ENCODE measurements at regions not wholly inside any gene's neighbourhood (a gene's known extent, or its start where the extent isn't known, plus 50 kb on each side); places are given as distances from the start of the nearest gene placed in this dataset.
"Not testable (repeated sequence)": the region's sequence is repeated elsewhere in the genome, so short reads cannot be mapped to it uniquely, and the experiment has no call there.

GRCh38 chr13:85551012-85551411 lies 248.2 kb downstream of the SLITRK6 start:
- no peak for DNase-seq (ENCODE audit: low read depth in 1 of 2, low spot score in 1 of 2)
- no peak for TF ChIP-seq CTCF (IDR thresholded peaks at IDR 0.05; ENCODE audit: insufficient read depth, low read length)
- TF ChIP-seq SPI1 (IDR thresholded peaks at IDR 0.05; ENCODE audit: borderline replicate concordance, low read depth) = no peak
- no peak for TF ChIP-seq REST (IDR thresholded peaks at IDR 0.05; ENCODE audit: insufficient replicate concordance, low read depth)
- no peak for TF ChIP-seq GABPA (IDR thresholded peaks at IDR 0.05; ENCODE audit: low read depth)
- no peak for TF ChIP-seq POLR2AphosphoS5 (IDR thresholded peaks at IDR 0.05; ENCODE audit: low read depth)

DNA sequence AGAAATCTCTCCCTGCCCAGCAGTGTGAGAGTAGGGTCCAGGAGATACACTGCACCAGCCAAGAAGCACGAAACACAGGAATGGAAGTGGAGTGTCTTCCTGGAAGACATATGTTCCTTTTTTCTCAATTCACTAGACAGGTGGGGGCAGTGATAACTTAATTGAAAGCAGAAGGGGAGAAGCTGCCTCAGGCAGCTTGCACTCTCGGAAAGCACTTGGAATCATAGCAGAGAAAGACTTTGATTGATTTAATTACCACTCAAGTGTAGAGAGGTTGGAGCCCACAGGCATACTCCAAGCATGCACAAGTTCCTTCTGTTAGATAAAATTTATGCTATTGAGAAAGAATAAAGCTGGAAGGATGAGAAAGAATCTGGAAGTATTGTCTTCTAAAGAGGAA lies 249.4 kb downstream of the SLITRK6 start:
- no peak overlapping the region for H3K27ac ChIP-seq (replicated peaks)
- H3K4me3 ChIP-seq (replicated peaks; ENCODE audit: insufficient read depth, low read length) = no peak overlapping the region
- no peak for DNase-seq (ENCODE audit: low read depth in 1 of 2, low spot score in 1 of 2)
- no peaks in the 10 kb centered on the region for H3K27me3 ChIP-seq (ENCODE audit: insufficient read depth, poor library complexity, severe bottlenecking)
- TF ChIP-seq REST (IDR thresholded peaks at IDR 0.05; ENCODE audit: insufficient replicate concordance, low read depth) (no peak), GABPA (IDR thresholded peaks at IDR 0.05; ENCODE audit: low read depth) (no peak)

More at GRCh38 chr13:85551012-85551411, 248.2 kb downstream of the SLITRK6 start:
- Histone ChIP-seq H3K27me3 (ENCODE audit: insufficient read depth, poor library complexity, severe bottlenecking) (no peaks in the 10 kb centered on the region), H3K27ac (replicated peaks) (no peak overlapping the region), H3K4me3 (replicated peaks; ENCODE audit: insufficient read depth, low read length) (no peak overlapping the region)

DNA sequence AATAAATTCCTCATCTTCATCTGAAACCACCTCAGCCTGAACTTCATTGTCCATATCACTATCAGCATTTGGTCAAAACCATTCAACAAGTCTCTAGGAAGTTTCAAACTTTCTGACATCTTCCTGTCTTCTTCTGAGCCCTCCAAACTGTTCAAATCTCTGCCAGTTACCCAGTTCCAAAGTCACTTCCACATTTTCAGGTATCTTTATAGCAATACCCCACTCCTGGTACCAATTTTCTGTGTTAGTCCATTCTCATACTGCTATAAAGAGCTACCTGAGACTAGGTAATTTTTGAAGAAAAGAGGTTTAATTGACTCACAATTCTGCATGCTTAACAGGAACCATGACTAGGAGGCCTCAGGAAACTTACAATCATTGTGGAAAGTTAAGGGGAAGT lies 250.4 kb downstream of the SLITRK6 start:
- not testable (repeated sequence) for H3K4me3 ChIP-seq (replicated peaks; ENCODE audit: insufficient read depth, low read length); H3K27ac ChIP-seq (replicated peaks); DNase-seq (ENCODE audit: low read depth in 1 of 2, low spot score in 1 of 2); H3K27me3 ChIP-seq (ENCODE audit: insufficient read depth, poor library complexity, severe bottlenecking)

DNA sequence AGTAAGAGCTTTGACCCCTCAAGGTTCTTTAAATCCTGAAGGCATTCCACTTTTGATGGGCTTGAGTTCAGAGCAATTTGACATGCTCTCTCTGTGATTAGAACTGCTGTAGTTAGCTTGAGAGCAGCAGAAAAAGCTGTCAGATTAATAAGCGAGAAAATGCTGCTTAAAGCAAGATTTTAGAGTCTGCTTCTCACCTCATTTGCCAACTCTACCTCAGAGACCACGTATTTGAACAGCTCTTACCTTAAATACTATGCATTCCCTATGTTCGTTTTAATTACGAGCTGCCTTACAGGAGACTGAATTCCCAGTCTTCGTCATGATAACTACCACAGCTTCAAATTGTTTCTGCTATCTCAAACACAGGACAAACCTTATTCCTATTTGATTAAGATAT lies 253.4 kb downstream of the SLITRK6 start:
- Histone ChIP-seq H3K27ac (replicated peaks) (no peak overlapping the region), H3K27me3 (ENCODE audit: insufficient read depth, poor library complexity, severe bottlenecking) (no peaks in the 10 kb centered on the region), H3K4me3 (replicated peaks; ENCODE audit: insufficient read depth, low read length) (no peak overlapping the region)
- DNase-seq (ENCODE audit: low read depth in 1 of 2, low spot score in 1 of 2) = no peak
- no peak for TF ChIP-seq SPI1 (IDR thresholded peaks at IDR 0.05; ENCODE audit: borderline replicate concordance, low read depth)

DNA sequence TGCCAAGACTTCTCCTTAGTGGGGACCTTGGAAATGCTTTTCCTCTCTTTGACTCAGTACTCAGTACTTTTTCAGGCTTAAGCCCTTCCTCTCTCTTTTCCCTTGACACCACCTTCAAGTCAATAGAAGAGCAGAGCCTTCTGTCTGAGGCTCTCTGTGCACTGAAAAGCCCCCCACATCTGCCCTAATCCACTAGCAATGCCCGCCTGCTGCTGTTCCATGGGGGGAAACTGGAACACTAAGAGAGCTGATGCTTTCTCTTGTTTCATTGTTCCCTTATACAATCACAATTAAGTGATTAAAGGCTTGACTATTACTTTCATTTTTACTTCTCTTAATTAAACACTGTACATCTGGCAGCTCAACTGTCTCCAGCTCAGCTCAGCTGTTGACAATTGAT lies 254.5 kb downstream of the SLITRK6 start:
- DNase-seq (ENCODE audit: low read depth in 1 of 2, low spot score in 1 of 2) = no peak
- H3K4me3 ChIP-seq (replicated peaks; ENCODE audit: insufficient read depth, low read length) = no peak overlapping the region
- TF ChIP-seq CTCF (IDR thresholded peaks at IDR 0.05; ENCODE audit: insufficient read depth, low read length) (no peak), SPI1 (IDR thresholded peaks at IDR 0.05; ENCODE audit: borderline replicate concordance, low read depth) (no peak), GABPA (IDR thresholded peaks at IDR 0.05; ENCODE audit: low read depth) (no peak), POLR2AphosphoS5 (IDR thresholded peaks at IDR 0.05; ENCODE audit: low read depth) (no peak), REST (IDR thresholded peaks at IDR 0.05; ENCODE audit: insufficient replicate concordance, low read depth) (no peak)

More for the DNA sequence above, 254.5 kb downstream of the SLITRK6 start:
- no peaks in the 10 kb centered on the region for H3K27me3 ChIP-seq (ENCODE audit: insufficient read depth, poor library complexity, severe bottlenecking)
- H3K27ac ChIP-seq (replicated peaks) = no peak overlapping the region
